Gastrocnemius medialis (tissue), 4 donors: ENCODE measurements at regions not wholly inside any gene's neighbourhood (a gene's known extent, or its start where the extent isn't known, plus 50 kb on each side); places are given as distances from the start of the nearest gene placed in this dataset.

Experiments used
- POLR2A ChIP-seq, 2 donors: fragments of 450-650 bp; IDR thresholded peaks; one replicate each; pipeline ENCODE4 v1.6.1; 2017; ENCODE audit warnings: antibody characterized with exemption in 2 of 2, mild to moderate bottlenecking in 2 of 2, moderate library complexity in 2 of 2
- TF ChIP-seq, protein P1 (sequence below), 5 experiments: fragments of 450-650 bp in 3 of 5; fragments of 200-600 bp in 2 of 5; sonication (generic) in 2 of 5; IDR thresholded peaks in 4 of 5; conservative IDR thresholded peaks in 1 of 5; 1 replicate in 4 of 5; 2 replicates in 1 of 5; pipeline ENCODE4 v1.5.1; 2016 to 2019; ENCODE audit warnings: antibody characterized with exemption in 5 of 5, mild to moderate bottlenecking in 3 of 5, moderate library complexity in 3 of 5

DNA sequence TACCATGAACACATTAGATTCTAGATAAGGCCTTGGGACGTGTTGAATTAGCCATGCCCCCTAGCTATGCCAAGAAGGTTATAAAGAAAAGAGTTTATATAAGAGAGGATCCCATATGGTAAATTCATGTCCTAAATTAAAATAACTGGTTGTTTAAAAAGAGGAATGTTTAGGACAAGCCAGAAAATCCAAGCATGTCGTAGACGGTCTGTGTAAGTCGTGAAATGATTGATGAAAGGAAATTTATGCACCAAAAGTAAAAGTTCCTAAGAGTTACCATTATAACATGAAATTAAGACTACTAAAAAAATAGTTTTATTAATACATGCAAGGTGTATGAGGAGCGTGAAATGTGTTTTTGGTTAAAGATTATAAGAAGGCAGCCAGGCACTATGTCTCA, 624.9 kb downstream of the ARL4A start:
- TF ChIP-seq, protein P1, sequence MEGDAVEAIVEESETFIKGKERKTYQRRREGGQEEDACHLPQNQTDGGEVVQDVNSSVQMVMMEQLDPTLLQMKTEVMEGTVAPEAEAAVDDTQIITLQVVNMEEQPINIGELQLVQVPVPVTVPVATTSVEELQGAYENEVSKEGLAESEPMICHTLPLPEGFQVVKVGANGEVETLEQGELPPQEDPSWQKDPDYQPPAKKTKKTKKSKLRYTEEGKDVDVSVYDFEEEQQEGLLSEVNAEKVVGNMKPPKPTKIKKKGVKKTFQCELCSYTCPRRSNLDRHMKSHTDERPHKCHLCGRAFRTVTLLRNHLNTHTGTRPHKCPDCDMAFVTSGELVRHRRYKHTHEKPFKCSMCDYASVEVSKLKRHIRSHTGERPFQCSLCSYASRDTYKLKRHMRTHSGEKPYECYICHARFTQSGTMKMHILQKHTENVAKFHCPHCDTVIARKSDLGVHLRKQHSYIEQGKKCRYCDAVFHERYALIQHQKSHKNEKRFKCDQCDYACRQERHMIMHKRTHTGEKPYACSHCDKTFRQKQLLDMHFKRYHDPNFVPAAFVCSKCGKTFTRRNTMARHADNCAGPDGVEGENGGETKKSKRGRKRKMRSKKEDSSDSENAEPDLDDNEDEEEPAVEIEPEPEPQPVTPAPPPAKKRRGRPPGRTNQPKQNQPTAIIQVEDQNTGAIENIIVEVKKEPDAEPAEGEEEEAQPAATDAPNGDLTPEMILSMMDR (IDR thresholded peaks at IDR 0.05 in 4 of 5, conservative IDR thresholded peaks at IDR 0.05 in 1 of 5): no peak
- TF ChIP-seq POLR2A (IDR thresholded peaks at IDR 0.05): no peak
